ENCODE measurements at regions not wholly inside any gene's neighbourhood (a gene's known extent, or its start where the extent isn't known, plus 50 kb on each side); places are given as distances from the start of the nearest gene placed in this dataset.

- DNase-seq (ENCODE audit: low read depth) = no peak
These were observed 303.1 kb upstream of the IRX4 start for GRCh38 chr5:2185646-2186471.

GRCh38 chr5:2184563-2185540 lies 302.1 kb upstream of the IRX4 start:
- DNase-seq (ENCODE audit: low read depth) = no peak

- DNase-seq (ENCODE audit: low read depth) = no peak
These were observed 301.3 kb upstream of the IRX4 start for GRCh38 chr5:2184026-2184366.

GRCh38 chr5:2183154-2184025 lies 300.7 kb upstream of the IRX4 start:
- no peak for DNase-seq (ENCODE audit: low read depth)

GRCh38 chr5:2182020-2182419 lies 299.3 kb upstream of the IRX4 start:
- no peak for DNase-seq (ENCODE audit: low read depth)

- DNase-seq (ENCODE audit: low read depth) = no peak
These were observed 298.8 kb upstream of the IRX4 start for GRCh38 chr5:2181557-2181956.

- DNase-seq (ENCODE audit: low read depth) = no peak
These were observed 298.4 kb upstream of the IRX4 start for GRCh38 chr5:2181149-2181548.

GRCh38 chr5:2180456-2180855 lies 297.7 kb upstream of the IRX4 start:
- no peak for DNase-seq (ENCODE audit: low read depth)

- no peak for DNase-seq (ENCODE audit: low read depth)
These were observed 297.1 kb upstream of the IRX4 start for GRCh38 chr5:2179861-2180260.

GRCh38 chr5:2178528-2178927 lies 295.8 kb upstream of the IRX4 start:
- no peak for DNase-seq (ENCODE audit: low read depth)

- DNase-seq (ENCODE audit: low read depth) = no peak
These were observed 295.3 kb upstream of the IRX4 start for GRCh38 chr5:2178071-2178477.

- DNase-seq (ENCODE audit: low read depth) = no peak
These were observed 294.5 kb upstream of the IRX4 start for GRCh38 chr5:2177244-2177643.

- DNase-seq (ENCODE audit: low read depth) = no peak
These were observed 293.9 kb upstream of the IRX4 start for GRCh38 chr5:2176581-2176980.

- DNase-seq (ENCODE audit: low read depth) = no peak
These were observed 293.2 kb upstream of the IRX4 start for GRCh38 chr5:2175842-2176404.

- no peak for DNase-seq (ENCODE audit: low read depth)
These were observed 292.3 kb upstream of the IRX4 start for GRCh38 chr5:2175041-2175440.

- no peak for DNase-seq (ENCODE audit: low read depth)
These were observed 291.8 kb upstream of the IRX4 start for GRCh38 chr5:2174538-2174937.

- DNase-seq (ENCODE audit: low read depth) = no peak
These were observed 290.6 kb upstream of the IRX4 start for GRCh38 chr5:2173151-2173834.

- DNase-seq (ENCODE audit: low read depth) = no peak
These were observed 289.7 kb upstream of the IRX4 start for GRCh38 chr5:2172471-2172870.

GRCh38 chr5:2170761-2171160 lies 288.0 kb upstream of the IRX4 start:
- DNase-seq (ENCODE audit: low read depth) = no peak

- no peak for DNase-seq (ENCODE audit: low read depth)
These were observed 287.4 kb upstream of the IRX4 start for GRCh38 chr5:2169850-2170760.

All from stimulated activated CD8-positive, alpha-beta memory T cell treated with anti-CD3 and anti-CD28 coated beads, Interleukin-12 subunit alpha, Interleukin-12 subunit beta, amount 100 ng/mL, for 4 hours (primary cell).